PC-9 (cell line): ENCODE measurements at regions not wholly inside any gene's neighbourhood (a gene's known extent, or its start where the extent isn't known, plus 50 kb on each side); places are given as distances from the start of the nearest gene placed in this dataset.

Experiments
- EZH2 ChIP-seq: fragments of 200-600 bp; sonication (generic); IDR thresholded peaks from 2 replicates; pipeline ENCODE4 v1.8.0; 2017; ENCODE audit warnings: antibody characterized with exemption, low read depth
- TF ChIP-seq, protein P1 (sequence below): fragments of 200-600 bp; sonication (generic); conservative IDR thresholded peaks from 2 replicates; pipeline ENCODE4 v1.6.1; 2017; ENCODE audit warnings: mixed run types, antibody characterized with exemption, mild to moderate bottlenecking, moderate library complexity

GRCh38 chr6:44701637-44702101, 314.2 kb downstream of the CDC5L start:
- TF ChIP-seq EZH2: no peak
- TF ChIP-seq, protein P1, sequence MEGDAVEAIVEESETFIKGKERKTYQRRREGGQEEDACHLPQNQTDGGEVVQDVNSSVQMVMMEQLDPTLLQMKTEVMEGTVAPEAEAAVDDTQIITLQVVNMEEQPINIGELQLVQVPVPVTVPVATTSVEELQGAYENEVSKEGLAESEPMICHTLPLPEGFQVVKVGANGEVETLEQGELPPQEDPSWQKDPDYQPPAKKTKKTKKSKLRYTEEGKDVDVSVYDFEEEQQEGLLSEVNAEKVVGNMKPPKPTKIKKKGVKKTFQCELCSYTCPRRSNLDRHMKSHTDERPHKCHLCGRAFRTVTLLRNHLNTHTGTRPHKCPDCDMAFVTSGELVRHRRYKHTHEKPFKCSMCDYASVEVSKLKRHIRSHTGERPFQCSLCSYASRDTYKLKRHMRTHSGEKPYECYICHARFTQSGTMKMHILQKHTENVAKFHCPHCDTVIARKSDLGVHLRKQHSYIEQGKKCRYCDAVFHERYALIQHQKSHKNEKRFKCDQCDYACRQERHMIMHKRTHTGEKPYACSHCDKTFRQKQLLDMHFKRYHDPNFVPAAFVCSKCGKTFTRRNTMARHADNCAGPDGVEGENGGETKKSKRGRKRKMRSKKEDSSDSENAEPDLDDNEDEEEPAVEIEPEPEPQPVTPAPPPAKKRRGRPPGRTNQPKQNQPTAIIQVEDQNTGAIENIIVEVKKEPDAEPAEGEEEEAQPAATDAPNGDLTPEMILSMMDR: no peak
